ENCODE measurements at regions not wholly inside any gene's neighbourhood (a gene's known extent, or its start where the extent isn't known, plus 50 kb on each side); places are given as distances from the start of the nearest gene placed in this dataset.

DNA sequence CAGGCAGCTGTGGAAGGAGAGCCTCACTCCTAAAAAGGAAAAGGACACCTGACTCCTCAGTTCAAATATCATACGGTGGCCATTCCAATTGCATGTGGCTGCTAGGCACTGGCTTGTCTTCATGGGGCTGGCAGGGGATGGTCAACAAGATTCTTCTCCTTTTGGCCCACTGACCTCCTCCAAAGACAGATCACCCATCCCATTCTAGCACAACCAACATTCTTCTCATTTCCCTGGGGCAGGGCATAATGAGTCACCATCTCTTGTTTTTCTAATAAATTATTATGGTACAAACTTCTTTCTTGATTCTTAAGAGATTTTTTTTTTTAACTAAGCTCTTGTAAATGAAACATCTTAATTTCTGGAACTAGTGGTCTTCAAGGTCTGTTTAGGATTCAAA, 136.7 kb upstream of the NBEA start:
- TF ChIP-seq MAFK (IDR thresholded peaks at IDR 0.05; ENCODE audit: low read depth, low read length): no peak
- TF ChIP-seq POLR2A (IDR thresholded peaks at IDR 0.05; ENCODE audit: low read depth, low read length): no peak
- TF ChIP-seq CHD1 (IDR thresholded peaks at IDR 0.05; ENCODE audit: low read depth, low read length): no peak
- no peak for TF ChIP-seq RAD21 (IDR thresholded peaks at IDR 0.05; ENCODE audit: low read length)
- TF ChIP-seq, protein P1, sequence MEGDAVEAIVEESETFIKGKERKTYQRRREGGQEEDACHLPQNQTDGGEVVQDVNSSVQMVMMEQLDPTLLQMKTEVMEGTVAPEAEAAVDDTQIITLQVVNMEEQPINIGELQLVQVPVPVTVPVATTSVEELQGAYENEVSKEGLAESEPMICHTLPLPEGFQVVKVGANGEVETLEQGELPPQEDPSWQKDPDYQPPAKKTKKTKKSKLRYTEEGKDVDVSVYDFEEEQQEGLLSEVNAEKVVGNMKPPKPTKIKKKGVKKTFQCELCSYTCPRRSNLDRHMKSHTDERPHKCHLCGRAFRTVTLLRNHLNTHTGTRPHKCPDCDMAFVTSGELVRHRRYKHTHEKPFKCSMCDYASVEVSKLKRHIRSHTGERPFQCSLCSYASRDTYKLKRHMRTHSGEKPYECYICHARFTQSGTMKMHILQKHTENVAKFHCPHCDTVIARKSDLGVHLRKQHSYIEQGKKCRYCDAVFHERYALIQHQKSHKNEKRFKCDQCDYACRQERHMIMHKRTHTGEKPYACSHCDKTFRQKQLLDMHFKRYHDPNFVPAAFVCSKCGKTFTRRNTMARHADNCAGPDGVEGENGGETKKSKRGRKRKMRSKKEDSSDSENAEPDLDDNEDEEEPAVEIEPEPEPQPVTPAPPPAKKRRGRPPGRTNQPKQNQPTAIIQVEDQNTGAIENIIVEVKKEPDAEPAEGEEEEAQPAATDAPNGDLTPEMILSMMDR (conservative IDR thresholded peaks at IDR 0.05; ENCODE audit: low read depth, low read length): no peak
- TF ChIP-seq, protein P2, sequence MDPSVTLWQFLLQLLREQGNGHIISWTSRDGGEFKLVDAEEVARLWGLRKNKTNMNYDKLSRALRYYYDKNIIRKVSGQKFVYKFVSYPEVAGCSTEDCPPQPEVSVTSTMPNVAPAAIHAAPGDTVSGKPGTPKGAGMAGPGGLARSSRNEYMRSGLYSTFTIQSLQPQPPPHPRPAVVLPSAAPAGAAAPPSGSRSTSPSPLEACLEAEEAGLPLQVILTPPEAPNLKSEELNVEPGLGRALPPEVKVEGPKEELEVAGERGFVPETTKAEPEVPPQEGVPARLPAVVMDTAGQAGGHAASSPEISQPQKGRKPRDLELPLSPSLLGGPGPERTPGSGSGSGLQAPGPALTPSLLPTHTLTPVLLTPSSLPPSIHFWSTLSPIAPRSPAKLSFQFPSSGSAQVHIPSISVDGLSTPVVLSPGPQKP (IDR thresholded peaks at IDR 0.05; ENCODE audit: borderline replicate concordance, low read depth, low read length): no peak
- TF ChIP-seq CEBPB (IDR thresholded peaks at IDR 0.05; ENCODE audit: low read depth, low read length): no peak
- no peak for TF ChIP-seq BHLHE40 (IDR thresholded peaks at IDR 0.05; ENCODE audit: low read depth, low read length)
- TF ChIP-seq, protein P3, sequence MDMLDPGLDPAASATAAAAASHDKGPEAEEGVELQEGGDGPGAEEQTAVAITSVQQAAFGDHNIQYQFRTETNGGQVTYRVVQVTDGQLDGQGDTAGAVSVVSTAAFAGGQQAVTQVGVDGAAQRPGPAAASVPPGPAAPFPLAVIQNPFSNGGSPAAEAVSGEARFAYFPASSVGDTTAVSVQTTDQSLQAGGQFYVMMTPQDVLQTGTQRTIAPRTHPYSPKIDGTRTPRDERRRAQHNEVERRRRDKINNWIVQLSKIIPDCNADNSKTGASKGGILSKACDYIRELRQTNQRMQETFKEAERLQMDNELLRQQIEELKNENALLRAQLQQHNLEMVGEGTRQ (IDR thresholded peaks at IDR 0.05; ENCODE audit: low read depth, low read length): no peak
- TF ChIP-seq FOS (IDR thresholded peaks at IDR 0.05; ENCODE audit: low read depth, low read length): no peak
- Histone ChIP-seq H3K4ac (ENCODE audit: low read depth, low read length) (no peak overlapping the region), H3K56ac (ENCODE audit: extremely low read depth, insufficient read depth, low read length) (no peak overlapping the region), H4K8ac (ENCODE audit: low read depth in 2 of 2, low read length in 2 of 2) (no peak overlapping the region), H4K5ac (ENCODE audit: low read depth, low read length) (no peak overlapping the region), H2BK120ac (ENCODE audit: low read depth, low read length) (no peak overlapping the region), H3K9ac (ENCODE audit: low read depth, low read length) (no peak overlapping the region), H3K14ac (replicated peaks; ENCODE audit: low read depth, low read length) (no peak overlapping the region), H2AK5ac (ENCODE audit: low read depth, low read length) (no peak overlapping the region), H3K27ac (ENCODE audit: insufficient read depth, low read length) (no peak overlapping the region), H4K91ac (ENCODE audit: insufficient read depth, low read depth, low read length) (no peak overlapping the region), H4K20me1 (ENCODE audit: insufficient read depth, low read length) (no peaks in the 10 kb centered on the region), H2BK5ac (ENCODE audit: low read depth, low read length, poor library complexity, severe bottlenecking) (no peak overlapping the region), H3K79me1 (ENCODE audit: low read depth in 1 of 2, low read length in 2 of 2) (no peaks in the 10 kb centered on the region), H2AK9ac (replicated peaks; ENCODE audit: low read depth, low read length, poor library complexity) (no peak overlapping the region), H2BK20ac (ENCODE audit: low read depth, low read length) (no peak overlapping the region), H3K9me3 (ENCODE audit: control insufficient read depth, insufficient read depth, low read length) (no peaks in the 10 kb centered on the region; the same call in 1 of the 2 replicates), H2BK15ac (ENCODE audit: low read depth, low read length) (no peak overlapping the region), H2AFZ (replicated peaks; ENCODE audit: low read length, poor library complexity) (no peak overlapping the region), H3K18ac (ENCODE audit: low read depth, low read length) (no peak overlapping the region), H3K36me3 (ENCODE audit: control insufficient read depth, insufficient read depth, low read length) (no peaks in the 10 kb centered on the region), H3K27me3 (ENCODE audit: control insufficient read depth, insufficient read depth, low read length) (no peaks in the 10 kb centered on the region), H3K4me2 (ENCODE audit: low read depth, low read length) (no peak overlapping the region), H3K4me3 (ENCODE audit: insufficient read depth, low read depth, low read length) (no peak overlapping the region), H3K23ac (ENCODE audit: low read depth, low read length) (no peak overlapping the region), H3K9me1 (ENCODE audit: insufficient read depth, low read length) (no peaks in the 10 kb centered on the region), H3K4me1 (ENCODE audit: control insufficient read depth, insufficient read depth, low read length) (no peaks in the 10 kb centered on the region)
- ATAC-seq (ENCODE audit: low read depth): no peak
- BruUV-seq (replicated peaks): no TSS peak
- WGBS, 2 experiments (ENCODE audit: extremely low coverage in 2 of 2, insufficient read length in 1 of 2): no CpG with 5 or more reads among the region's 1 CpG
- CTCF ChIA-PET: no interaction called here
- DNase-seq: no peak
- in situ Hi-C loops (cut with MboI; ENCODE audit: low sequenced_read_pairs): no loop called here
- intact Hi-C loops (cut with micrococcal nuclease): no loop called here
- dilution Hi-C loops (cut with HindIII; ENCODE audit: low sequenced_read_pairs, unreplicated experiment): no loop called here
- POLR2A ChIA-PET (ENCODE audit: unreplicated experiment): no interaction called here

Data from IMR-90 (cell line).